Stimulated activated CD4-positive, alpha-beta T cell treated with anti-CD3 and anti-CD28 coated beads, Interleukin-2, amount 100 ng/mL, for 4 hours (primary cell): ENCODE measurements at regions not wholly inside any gene's neighbourhood (a gene's known extent, or its start where the extent isn't known, plus 50 kb on each side); places are given as distances from the start of the nearest gene placed in this dataset.

ENCODE experiments used
- DNase-seq: peaks from one replicate; pipeline ENCODE4 v3.0.0-alpha.2; 2020; ENCODE audit warnings: low read depth

GRCh38 chr18:1564793-1565192 lies 660.1 kb downstream of the ADCYAP1 start:
- no peak for DNase-seq

- no peak for DNase-seq
These were observed 666.5 kb downstream of the ADCYAP1 start for GRCh38 chr18:1571206-1571605.

GRCh38 chr18:1573732-1574131 lies 669.1 kb downstream of the ADCYAP1 start:
- no peak for DNase-seq

- no peak for DNase-seq
These were observed 670.4 kb downstream of the ADCYAP1 start for GRCh38 chr18:1575084-1575483.

GRCh38 chr18:1578505-1578904 lies 673.8 kb downstream of the ADCYAP1 start:
- no peak for DNase-seq

- DNase-seq = no peak
These were observed 676.9 kb downstream of the ADCYAP1 start for GRCh38 chr18:1581581-1581980.

GRCh38 chr18:1585881-1586488 lies 681.3 kb downstream of the ADCYAP1 start:
- no peak for DNase-seq

- no peak for DNase-seq
These were observed 688.4 kb downstream of the ADCYAP1 start for GRCh38 chr18:1593091-1593490.

- no peak for DNase-seq
These were observed 690.5 kb downstream of the ADCYAP1 start for GRCh38 chr18:1595195-1595594.

- DNase-seq = no peak
These were observed 694.5 kb downstream of the ADCYAP1 start for GRCh38 chr18:1599196-1599595.

GRCh38 chr18:1604751-1605150 lies 700.1 kb downstream of the ADCYAP1 start:
- DNase-seq = no peak

GRCh38 chr18:1618364-1618763 lies 713.7 kb downstream of the ADCYAP1 start:
- DNase-seq = no peak

GRCh38 chr18:1619507-1619906 lies 714.8 kb downstream of the ADCYAP1 start:
- no peak for DNase-seq

- no peak for DNase-seq
These were observed 719.9 kb downstream of the ADCYAP1 start for GRCh38 chr18:1624612-1625011.

GRCh38 chr18:1627494-1627893 lies 722.8 kb downstream of the ADCYAP1 start:
- no peak for DNase-seq

GRCh38 chr18:1648712-1649111 lies 744.0 kb downstream of the ADCYAP1 start:
- DNase-seq = no peak

GRCh38 chr18:1652018-1652417 lies 747.3 kb downstream of the ADCYAP1 start:
- DNase-seq = no peak

GRCh38 chr18:1653873-1654272 lies 749.2 kb downstream of the ADCYAP1 start:
- DNase-seq = no peak

- no peak for DNase-seq
These were observed 753.2 kb downstream of the ADCYAP1 start for GRCh38 chr18:1657876-1658275.

GRCh38 chr18:1658908-1659566 lies 754.4 kb downstream of the ADCYAP1 start:
- DNase-seq = no peak

GRCh38 chr18:1663879-1664705 lies 759.4 kb downstream of the ADCYAP1 start:
- no peak for DNase-seq

- no peak for DNase-seq
These were observed 760.4 kb downstream of the ADCYAP1 start for GRCh38 chr18:1665079-1665478.

GRCh38 chr18:1668279-1668678 lies 763.6 kb downstream of the ADCYAP1 start:
- no peak for DNase-seq
